22Rv1 (cell line): ENCODE measurements at regions not wholly inside any gene's neighbourhood (a gene's known extent, or its start where the extent isn't known, plus 50 kb on each side); places are given as distances from the start of the nearest gene placed in this dataset.

Experiments used
- H3K27ac ChIP-seq: fragments of 450-650 bp; 2 replicates; pipeline ENCODE4 v1.5.1; 2017
- CTCF ChIP-seq: fragments of 450-650 bp; IDR thresholded peaks from 2 replicates; pipeline ENCODE4 v1.5.1; 2017; ENCODE audit warnings: mild to moderate bottlenecking
- ZFX ChIP-seq: fragments of 450-650 bp; IDR thresholded peaks from 2 replicates; pipeline ENCODE4 v1.6.1; 2017; ENCODE audit warnings: antibody characterized with exemption, borderline replicate concordance

GRCh38 chr13:76685938-76686337 lies 200.3 kb downstream of the KCTD12 start:
- no peak for TF ChIP-seq ZFX
- TF ChIP-seq CTCF = no peak
- no peak overlapping the region for H3K27ac ChIP-seq

GRCh38 chr13:76684336-76684735 lies 201.9 kb downstream of the KCTD12 start:
- TF ChIP-seq CTCF (no peak), ZFX (no peak)
- no peak overlapping the region for H3K27ac ChIP-seq

GRCh38 chr13:76683854-76684253 lies 202.4 kb downstream of the KCTD12 start:
- TF ChIP-seq CTCF = no peak
- TF ChIP-seq ZFX = no peak

GRCh38 chr13:76683168-76683567 lies 203.0 kb downstream of the KCTD12 start:
- no peak overlapping the region for H3K27ac ChIP-seq
- TF ChIP-seq ZFX = no peak
- TF ChIP-seq CTCF = no peak

More at GRCh38 chr13:76683854-76684253, 202.4 kb downstream of the KCTD12 start:
- H3K27ac ChIP-seq = no peak overlapping the region

- no peak overlapping the region for H3K27ac ChIP-seq
- TF ChIP-seq CTCF = no peak
- TF ChIP-seq ZFX = no peak
These were observed 206.1 kb downstream of the KCTD12 start for GRCh38 chr13:76680112-76680511.

- no peak for TF ChIP-seq ZFX
- TF ChIP-seq CTCF = no peak
- H3K27ac ChIP-seq = no peak overlapping the region
These were observed 209.2 kb downstream of the KCTD12 start for GRCh38 chr13:76677043-76677442.

- H3K27ac ChIP-seq = no peak overlapping the region
- no peak for TF ChIP-seq ZFX
- no peak for TF ChIP-seq CTCF
These were observed 213.8 kb downstream of the KCTD12 start for GRCh38 chr13:76672420-76672819.
